SU-DHL-6 (cell line): ENCODE measurements at regions not wholly inside any gene's neighbourhood (a gene's known extent, or its start where the extent isn't known, plus 50 kb on each side); places are given as distances from the start of the nearest gene placed in this dataset.

ENCODE experiments used
- CTCF ChIP-seq: fragments of 200-600 bp; sonication (generic); IDR thresholded peaks from one replicate; pipeline ENCODE4 v1.5.1; 2017; ENCODE audit warnings: antibody characterized with exemption, mild to moderate bottlenecking, low read length, moderate library complexity; ENCODE audit not compliant: insufficient read depth, poor library complexity, severe bottlenecking
- EZH2phosphoT487 ChIP-seq: fragments of 200-600 bp; sonication (generic), shearing (Covaris generic); conservative IDR thresholded peaks from 2 replicates; pipeline ENCODE4 v1.6.1; 2018; ENCODE audit warnings: mild to moderate bottlenecking, antibody characterized with exemption, low read length, moderate library complexity, mixed read lengths

GRCh38 chr4:57491388-57491787 lies 381.2 kb upstream of the IGFBP7 start:
- TF ChIP-seq CTCF = no peak
- no peak for TF ChIP-seq EZH2phosphoT487
